Loucy (cell line): ENCODE measurements at regions not wholly inside any gene's neighbourhood (a gene's known extent, or its start where the extent isn't known, plus 50 kb on each side); places are given as distances from the start of the nearest gene placed in this dataset.

Source experiments
- H2AFZ ChIP-seq: fragments of 200-600 bp; sonication (generic); 2 replicates; pipeline ENCODE4 v1.6.0; 2016; ENCODE audit warnings: antibody characterized with exemption, mild to moderate bottlenecking, low read length, moderate library complexity
- H3F3A ChIP-seq: fragments of 200-600 bp; 2 replicates; pipeline ENCODE4 v1.6.0; 2016; ENCODE audit warnings: antibody characterized with exemption, low read depth, mild to moderate bottlenecking
- H3K27me3 ChIP-seq: fragments of 200-600 bp; sonication (generic); 2 replicates; pipeline ENCODE4 v1.6.1; 2014; ENCODE audit warnings: low read length, mild to moderate bottlenecking; ENCODE audit not compliant: insufficient read depth, poor library complexity, severe bottlenecking
- H3K36me3 ChIP-seq: fragments of 200-600 bp; sonication (generic); 2 replicates; pipeline ENCODE4 v1.6.1; 2016; ENCODE audit warnings: low read length; ENCODE audit not compliant: insufficient read depth
- H3K4me1 ChIP-seq: fragments of 200-600 bp; sonication (generic); 2 replicates; pipeline ENCODE4 v1.5.1; 2014; ENCODE audit warnings: low read length, mild to moderate bottlenecking; ENCODE audit not compliant: insufficient read depth, poor library complexity, severe bottlenecking
- H3K4me2 ChIP-seq: fragments of 200-600 bp; sonication (generic); 2 replicates; pipeline ENCODE4 v1.6.0; 2014; ENCODE audit warnings: antibody characterized with exemption, low read length, low read depth, mild to moderate bottlenecking; ENCODE audit not compliant: poor library complexity, severe bottlenecking
- H3K4me3 ChIP-seq: fragments of 200-600 bp; sonication (generic); 2 replicates; pipeline ENCODE4 v1.5.1; 2014; ENCODE audit warnings: low read length, mild to moderate bottlenecking, mixed read lengths; ENCODE audit not compliant: poor library complexity, severe bottlenecking
- H3K79me2 ChIP-seq: fragments of 200-600 bp; sonication (generic); 2 replicates; pipeline ENCODE4 v1.6.1; 2014; ENCODE audit warnings: low read length; ENCODE audit not compliant: insufficient read depth
- H3K9ac ChIP-seq: fragments of 200-600 bp; sonication (generic); 2 replicates; pipeline ENCODE4 v1.6.0; 2014; ENCODE audit warnings: mild to moderate bottlenecking, low read depth, low read length, moderate library complexity; ENCODE audit not compliant: poor library complexity, severe bottlenecking
- H3K9me2 ChIP-seq: fragments of 200-600 bp; sonication (generic); replicated peaks from 2 replicates; pipeline ENCODE4 v1.6.1; 2016; ENCODE audit warnings: low read depth, low read length, mixed read lengths
- H3K9me3 ChIP-seq: fragments of 200-600 bp; sonication (generic); 2 replicates; pipeline ENCODE4 v1.6.1; 2014; ENCODE audit warnings: mild to moderate bottlenecking, antibody characterized with exemption, low read length, low read depth; ENCODE audit not compliant: insufficient read depth
- H4K20me1 ChIP-seq: fragments of 200-600 bp; sonication (generic); 2 replicates; pipeline ENCODE4 v1.6.0; 2014; ENCODE audit warnings: antibody characterized with exemption, low read length, mild to moderate bottlenecking; ENCODE audit not compliant: insufficient read depth, poor library complexity, severe bottlenecking
- EZH2phosphoT487 ChIP-seq: fragments of 200-600 bp; IDR thresholded peaks from 2 replicates; pipeline ENCODE4 v1.6.1; 2018; ENCODE audit warnings: antibody characterized with exemption, mild to moderate bottlenecking, moderate library complexity, borderline replicate concordance
- TF ChIP-seq, protein P1 (sequence below): fragments of 200-600 bp; sonication (generic); conservative IDR thresholded peaks from 2 replicates; pipeline ENCODE4 v1.5.1; 2014; ENCODE audit warnings: mild to moderate bottlenecking, antibody characterized with exemption, low read length

GRCh38 chr16:73725156-73725555, 571.5 kb upstream of the PSMD7 start:
- Histone ChIP-seq H3K79me2 (no peaks in the 10 kb centered on the region), H4K20me1 (no peaks in the 10 kb centered on the region), H3K4me3 (no peak overlapping the region), H2AFZ (no peak overlapping the region), H3F3A (no peaks in the 10 kb centered on the region), H3K4me2 (no peak overlapping the region), H3K9me2 (no peaks in the 10 kb centered on the region), H3K9ac (no peak overlapping the region), H3K36me3 (no peaks in the 10 kb centered on the region), H3K4me1 (no peaks in the 10 kb centered on the region), H3K27me3 (no peaks in the 10 kb centered on the region), H3K9me3 (no peaks in the 10 kb centered on the region)
- TF ChIP-seq, protein P1, sequence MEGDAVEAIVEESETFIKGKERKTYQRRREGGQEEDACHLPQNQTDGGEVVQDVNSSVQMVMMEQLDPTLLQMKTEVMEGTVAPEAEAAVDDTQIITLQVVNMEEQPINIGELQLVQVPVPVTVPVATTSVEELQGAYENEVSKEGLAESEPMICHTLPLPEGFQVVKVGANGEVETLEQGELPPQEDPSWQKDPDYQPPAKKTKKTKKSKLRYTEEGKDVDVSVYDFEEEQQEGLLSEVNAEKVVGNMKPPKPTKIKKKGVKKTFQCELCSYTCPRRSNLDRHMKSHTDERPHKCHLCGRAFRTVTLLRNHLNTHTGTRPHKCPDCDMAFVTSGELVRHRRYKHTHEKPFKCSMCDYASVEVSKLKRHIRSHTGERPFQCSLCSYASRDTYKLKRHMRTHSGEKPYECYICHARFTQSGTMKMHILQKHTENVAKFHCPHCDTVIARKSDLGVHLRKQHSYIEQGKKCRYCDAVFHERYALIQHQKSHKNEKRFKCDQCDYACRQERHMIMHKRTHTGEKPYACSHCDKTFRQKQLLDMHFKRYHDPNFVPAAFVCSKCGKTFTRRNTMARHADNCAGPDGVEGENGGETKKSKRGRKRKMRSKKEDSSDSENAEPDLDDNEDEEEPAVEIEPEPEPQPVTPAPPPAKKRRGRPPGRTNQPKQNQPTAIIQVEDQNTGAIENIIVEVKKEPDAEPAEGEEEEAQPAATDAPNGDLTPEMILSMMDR: no peak
- TF ChIP-seq EZH2phosphoT487: no peak

DNA sequence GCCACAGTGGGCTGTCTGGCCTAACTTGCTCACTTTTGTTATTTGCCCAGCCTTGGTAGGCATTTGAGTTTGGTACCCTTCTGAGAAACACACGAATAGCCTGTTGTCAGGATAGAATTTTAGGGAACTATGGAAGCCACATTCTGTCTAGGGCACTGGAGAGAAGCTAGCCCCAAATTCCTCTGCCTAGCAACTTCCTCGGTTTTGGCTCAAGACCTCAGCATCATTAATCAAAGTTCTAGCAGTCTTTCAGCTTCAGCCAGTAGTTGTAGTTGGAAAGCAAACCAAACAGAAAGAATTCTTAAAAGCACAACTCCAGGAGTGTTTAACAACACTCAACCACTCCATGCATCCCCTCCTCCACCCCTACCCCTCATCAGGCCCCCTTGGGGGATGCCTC, 572.1 kb upstream of the PSMD7 start:
- H2AFZ ChIP-seq: no peak overlapping the region
- no peaks in the 10 kb centered on the region for H3K79me2 ChIP-seq
- no peaks in the 10 kb centered on the region for H3K9me3 ChIP-seq
- H3K9ac ChIP-seq: no peak overlapping the region
- H3K27me3 ChIP-seq: no peaks in the 10 kb centered on the region
- H3K4me3 ChIP-seq: no peak overlapping the region
- no peaks in the 10 kb centered on the region for H3K36me3 ChIP-seq
- no peaks in the 10 kb centered on the region for H3K9me2 ChIP-seq
- no peak overlapping the region for H3K4me2 ChIP-seq
- TF ChIP-seq, protein P1: no peak
- no peak for TF ChIP-seq EZH2phosphoT487
- H4K20me1 ChIP-seq: no peaks in the 10 kb centered on the region
- H3K4me1 ChIP-seq: no peaks in the 10 kb centered on the region
- H3F3A ChIP-seq: no peaks in the 10 kb centered on the region

DNA sequence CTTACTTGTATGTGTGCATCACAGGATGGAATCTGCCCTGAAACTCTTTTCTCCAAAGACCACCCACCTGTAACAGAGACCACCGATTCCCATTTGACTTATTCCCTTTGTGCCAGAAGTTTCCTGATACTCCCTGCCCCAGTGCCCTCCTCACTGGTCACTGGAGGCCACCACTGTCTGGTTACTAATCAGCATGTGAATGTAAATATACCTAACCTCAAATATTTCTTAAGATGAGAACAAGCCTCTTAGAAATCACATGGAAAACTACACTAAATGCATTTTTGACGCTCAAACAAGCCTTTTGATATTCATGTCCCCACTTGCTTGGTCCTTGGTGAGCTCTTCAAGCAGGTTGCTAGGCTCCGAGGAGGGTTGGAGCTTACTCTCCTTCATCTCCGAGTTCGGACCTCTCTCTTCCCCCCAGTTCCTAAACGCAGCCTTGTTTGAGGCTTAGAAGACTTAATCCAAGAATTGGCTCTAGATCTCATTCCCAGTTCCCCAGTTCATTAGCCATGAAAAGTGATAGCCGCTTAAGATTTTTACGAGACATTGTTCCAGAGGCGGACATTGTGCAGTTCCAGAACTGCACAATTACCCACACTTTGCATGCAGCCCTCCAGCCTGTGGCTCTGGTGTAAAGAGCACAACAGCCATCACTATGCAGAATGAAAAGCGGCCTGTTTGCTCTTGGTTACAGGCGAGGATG, 579.2 kb upstream of the PSMD7 start:
- H4K20me1 ChIP-seq: no peaks in the 10 kb centered on the region
- no peak for TF ChIP-seq EZH2phosphoT487
- TF ChIP-seq, protein P1: no peak
- H3K4me1 ChIP-seq: no peaks in the 10 kb centered on the region
- H2AFZ ChIP-seq: no peak overlapping the region
- H3K9me2 ChIP-seq: no peaks in the 10 kb centered on the region
- H3K79me2 ChIP-seq: no peaks in the 10 kb centered on the region
- no peaks in the 10 kb centered on the region for H3K27me3 ChIP-seq
- no peaks in the 10 kb centered on the region for H3K9me3 ChIP-seq
- no peaks in the 10 kb centered on the region for H3F3A ChIP-seq
- no peak overlapping the region for H3K4me2 ChIP-seq
- H3K4me3 ChIP-seq: no peak overlapping the region
- H3K9ac ChIP-seq: no peak overlapping the region
- no peaks in the 10 kb centered on the region for H3K36me3 ChIP-seq
